Smooth muscle cell of the brain vasculature (primary cell): ENCODE measurements at regions not wholly inside any gene's neighbourhood (a gene's known extent, or its start where the extent isn't known, plus 50 kb on each side); places are given as distances from the start of the nearest gene placed in this dataset.
"Not testable (repeated sequence)": the region's sequence is repeated elsewhere in the genome, so short reads cannot be mapped to it uniquely, and the experiment has no call there.

Experiments used
- DNase-seq: peaks from one replicate; pipeline ENCODE4 v3.0.0-alpha.2; 2012; ENCODE audit warnings: low read depth, low spot score

DNA sequence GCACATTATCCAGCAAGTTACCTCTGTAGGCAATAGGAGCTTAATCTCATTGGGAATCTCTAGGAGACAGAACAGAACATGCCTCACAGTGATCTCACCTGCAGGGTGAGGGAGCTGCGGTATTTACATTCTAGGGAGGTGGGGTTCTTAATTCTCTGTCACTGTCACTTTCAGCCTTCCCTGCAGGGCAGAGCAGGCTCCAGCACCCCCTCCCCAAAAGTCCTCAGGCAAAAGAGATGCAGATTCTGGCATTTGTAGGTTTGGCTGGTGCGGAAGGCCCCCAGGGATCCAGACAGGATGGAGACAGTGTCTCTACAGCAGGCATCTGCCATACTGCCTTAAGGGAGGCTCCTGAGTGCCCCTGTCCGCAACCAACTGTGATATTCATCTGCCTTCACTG lies 166.4 kb upstream of the ATP6AP2 start:
- DNase-seq = no peak

DNA sequence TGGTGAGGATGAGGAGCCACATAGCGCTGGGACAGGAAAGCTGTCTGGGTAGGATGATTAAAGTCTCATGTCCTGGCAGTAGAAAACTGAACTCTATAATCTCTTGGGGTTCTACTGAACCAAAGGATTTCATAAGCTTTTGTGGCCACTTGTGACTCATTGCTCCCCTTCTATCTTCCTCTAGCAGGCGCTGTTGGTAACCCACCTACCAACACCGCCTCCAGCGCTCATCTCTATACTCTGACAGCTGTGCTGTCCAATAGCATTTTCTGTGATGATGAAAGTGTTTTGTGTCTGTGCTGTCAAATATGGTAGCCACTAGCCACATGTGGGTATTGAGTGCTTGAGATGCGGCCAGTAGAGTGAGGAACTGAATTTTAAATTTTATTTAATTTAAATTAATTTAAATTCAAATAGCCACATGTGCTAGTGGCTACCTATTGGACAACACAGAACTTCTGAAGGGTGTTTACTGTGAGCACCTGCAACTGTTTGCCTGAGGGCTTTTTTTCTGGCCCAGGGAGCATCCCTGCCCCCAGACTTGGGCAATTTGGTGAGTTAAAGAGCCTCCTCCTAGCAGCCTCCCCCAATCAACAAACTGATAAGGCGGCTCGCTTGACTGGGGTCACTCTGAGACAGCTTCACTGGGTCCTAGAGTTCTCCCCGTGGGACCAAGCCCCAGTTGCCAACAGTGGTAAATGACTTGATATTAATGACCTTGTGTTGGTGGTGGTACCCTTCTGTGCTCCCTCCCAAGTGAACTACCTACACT lies 169.2 kb upstream of the ATP6AP2 start:
- no peak for DNase-seq

DNA sequence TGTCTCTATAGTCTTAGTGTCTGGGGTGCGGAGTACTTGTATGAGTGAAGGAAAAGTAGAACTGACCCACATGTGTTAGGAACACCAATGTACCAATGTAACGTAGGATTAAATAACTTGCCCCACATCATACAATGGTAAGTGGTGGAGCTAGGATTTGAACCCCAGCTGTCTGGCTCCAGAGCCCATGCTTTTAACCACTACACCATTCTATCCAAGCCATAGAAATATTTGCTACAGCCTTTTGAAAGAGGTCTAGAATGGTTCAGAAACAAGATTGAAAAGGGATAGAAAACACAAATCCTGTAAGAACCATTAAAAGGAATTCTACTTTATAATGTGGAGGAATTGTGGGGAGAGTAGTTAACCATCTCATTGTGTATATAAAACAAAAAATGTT lies 169.9 kb upstream of the ATP6AP2 start:
- DNase-seq = no peak

DNA sequence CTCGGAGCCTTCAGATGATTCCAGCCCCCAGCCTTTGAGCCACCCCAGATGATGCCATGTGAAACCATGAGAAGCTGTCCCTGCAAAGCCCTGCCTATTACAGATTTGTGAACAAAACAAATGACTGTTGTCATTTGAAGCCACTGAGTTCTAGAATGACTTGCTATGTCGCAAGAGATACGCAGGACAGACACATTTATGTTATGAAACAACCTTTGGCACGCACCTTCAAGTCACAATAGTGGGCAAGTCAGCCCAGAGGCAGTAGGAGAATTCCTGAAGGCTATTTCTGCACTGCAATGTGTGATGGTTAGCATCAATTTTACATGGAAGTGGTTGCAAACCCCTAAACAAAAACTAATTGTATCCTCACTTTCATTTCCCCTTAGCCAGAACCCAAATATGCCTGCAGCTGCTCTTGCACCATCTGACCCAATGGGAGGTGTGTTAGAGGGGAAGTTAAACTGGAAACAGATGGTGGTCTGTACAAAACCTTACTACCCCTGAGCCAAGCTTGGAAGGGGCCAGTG lies 174.4 kb upstream of the ATP6AP2 start:
- DNase-seq = no peak

DNA sequence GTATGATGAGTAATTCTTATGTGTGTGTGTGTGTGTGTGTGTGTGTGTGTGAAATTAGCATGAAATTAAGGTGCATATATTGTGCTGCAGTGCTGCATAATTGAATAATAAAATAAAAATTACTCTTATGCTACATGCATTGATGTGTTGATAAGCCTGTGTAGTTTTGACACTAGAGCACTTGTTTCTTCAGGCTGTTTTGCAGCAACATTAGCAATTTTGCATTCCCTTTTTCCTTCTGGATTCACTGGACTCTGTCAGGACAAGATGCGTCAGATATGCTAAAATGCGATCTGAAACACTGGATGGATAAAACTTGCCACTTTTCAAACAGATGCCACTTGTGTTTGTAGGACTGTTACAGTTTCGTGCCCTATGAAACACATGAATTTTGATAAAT lies 175.4 kb upstream of the ATP6AP2 start:
- no peak for DNase-seq

DNA sequence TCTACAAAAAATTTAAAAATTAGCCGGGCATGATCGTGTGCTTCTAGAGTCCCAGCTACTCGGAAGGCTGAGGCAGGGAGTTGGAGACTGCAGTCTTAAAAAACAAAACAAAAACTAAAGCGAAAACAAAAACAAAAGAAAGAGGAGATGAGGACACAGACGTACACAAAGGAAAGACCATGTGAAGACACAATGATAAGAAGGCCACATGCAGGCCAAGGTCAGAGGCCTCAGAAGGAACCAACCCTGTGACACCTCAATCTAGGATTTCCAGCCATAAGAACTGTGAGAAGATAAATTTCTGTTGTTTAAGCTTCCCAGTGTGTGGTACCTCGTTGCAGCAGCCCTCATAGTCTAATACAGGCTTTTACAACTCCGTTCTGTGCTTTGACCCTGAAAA lies 177.0 kb upstream of the ATP6AP2 start:
- no peak for DNase-seq

DNA sequence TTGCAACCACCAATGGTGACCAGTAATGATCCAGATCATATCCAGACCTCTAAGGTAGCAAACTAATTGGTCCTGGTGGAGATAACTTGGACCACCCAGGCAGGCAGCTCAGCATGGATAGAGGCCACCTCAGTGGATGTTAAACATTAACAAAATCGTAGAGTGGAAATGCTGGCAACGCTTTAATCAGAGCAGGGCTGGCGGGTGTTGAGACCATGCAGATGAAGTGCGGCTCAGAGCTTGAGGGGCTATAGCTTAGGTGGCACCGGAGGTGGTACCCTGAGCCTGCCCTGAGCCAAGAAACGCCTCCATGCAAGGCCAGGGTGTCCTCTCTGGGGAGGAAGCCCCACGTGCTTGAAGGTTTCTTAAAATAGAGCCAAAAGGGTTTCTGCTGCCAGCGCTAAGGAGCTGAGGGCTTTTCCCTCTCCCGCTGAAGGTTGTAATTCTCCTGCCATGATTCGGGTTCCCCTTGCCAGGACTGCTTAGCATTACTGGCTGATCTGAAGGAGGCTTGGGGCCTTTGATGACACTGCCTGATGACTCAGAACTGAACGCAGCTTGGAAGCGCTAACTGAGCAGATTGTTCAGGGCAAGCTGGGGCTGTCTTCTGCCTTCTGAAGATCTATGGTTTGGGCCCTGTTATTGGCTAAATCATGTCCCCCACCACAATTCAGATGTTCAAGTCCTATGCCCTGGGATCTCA lies 177.8 kb upstream of the ATP6AP2 start:
- DNase-seq = no peak

DNA sequence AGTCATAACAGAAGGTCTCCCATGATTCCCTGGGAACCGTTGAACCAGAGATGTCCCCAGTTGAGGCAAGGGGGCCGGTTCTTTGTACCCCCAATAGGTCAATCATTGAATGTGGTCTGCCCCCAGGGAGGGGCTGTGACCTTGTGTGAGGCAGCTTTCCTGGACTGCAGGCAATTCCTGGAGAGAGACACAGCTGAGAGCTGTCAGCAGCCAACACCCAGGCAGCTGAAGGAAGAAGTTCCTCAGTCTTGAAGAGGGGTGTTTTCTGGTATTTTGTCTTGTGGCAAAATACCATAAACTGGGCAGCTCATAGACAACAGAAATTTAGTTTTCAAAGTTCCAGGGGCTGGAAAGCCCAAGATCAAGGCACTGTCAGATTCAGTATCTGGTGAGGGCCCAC lies 185.7 kb upstream of the ATP6AP2 start:
- no peak for DNase-seq

DNA sequence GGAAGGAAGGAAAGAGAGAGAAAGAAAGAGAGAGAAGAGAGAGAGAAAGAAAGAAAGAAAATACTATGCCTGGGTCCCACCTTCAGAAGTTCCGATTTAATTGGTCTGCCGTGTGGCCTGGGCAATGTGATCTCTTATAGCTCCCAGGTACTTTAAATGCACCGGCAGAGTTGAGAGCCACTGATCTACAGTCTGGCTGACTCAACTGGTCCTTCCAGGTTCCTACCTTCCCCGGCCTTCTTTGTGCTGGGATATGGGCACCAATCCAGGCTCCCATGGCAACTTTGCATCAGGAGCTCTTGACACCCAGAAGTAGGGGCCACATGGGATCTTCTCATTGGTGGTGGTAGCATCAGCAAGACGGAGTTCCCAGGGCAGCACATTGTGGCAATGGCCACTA lies 186.5 kb upstream of the ATP6AP2 start:
- DNase-seq = no peak

DNA sequence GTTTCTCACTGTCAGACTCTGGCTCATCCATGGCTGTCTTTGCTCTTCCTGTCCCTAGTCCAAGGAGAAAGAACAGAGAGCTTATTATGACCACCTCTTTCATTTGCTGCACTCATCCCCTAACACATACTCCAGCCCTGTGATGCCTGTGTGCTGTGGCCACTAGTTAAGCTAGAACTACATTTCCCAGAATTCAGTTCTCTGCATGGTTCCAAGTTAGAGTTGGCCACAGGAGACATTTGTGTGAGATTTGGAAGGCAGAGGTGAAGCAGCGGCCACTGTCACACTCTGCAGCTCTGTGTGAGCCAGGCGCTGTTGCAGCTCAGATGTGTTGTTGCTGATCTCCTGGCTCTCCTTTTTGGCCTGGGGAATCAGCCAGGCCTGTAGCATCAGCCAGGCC lies 188.2 kb upstream of the ATP6AP2 start:
- no peak for DNase-seq

DNA sequence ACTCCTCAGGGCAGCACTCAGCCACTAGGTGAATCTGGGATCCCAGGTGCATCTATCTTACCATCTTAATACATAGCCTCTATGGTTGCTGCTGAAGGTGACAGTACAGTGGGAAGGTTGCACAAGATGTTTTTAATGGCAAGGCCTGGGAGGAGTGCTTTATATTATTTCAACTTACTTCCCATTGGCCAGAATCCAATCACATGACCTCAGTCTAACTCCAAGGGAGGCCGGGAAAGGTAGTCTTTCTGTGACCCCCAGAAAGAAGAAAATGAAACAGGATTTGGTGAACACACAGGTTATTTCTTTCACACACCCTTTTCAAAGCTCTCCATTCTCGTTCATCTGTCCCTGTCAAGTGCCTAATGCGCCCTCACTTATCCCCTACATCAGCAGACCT lies 189.1 kb upstream of the ATP6AP2 start:
- DNase-seq = no peak

DNA sequence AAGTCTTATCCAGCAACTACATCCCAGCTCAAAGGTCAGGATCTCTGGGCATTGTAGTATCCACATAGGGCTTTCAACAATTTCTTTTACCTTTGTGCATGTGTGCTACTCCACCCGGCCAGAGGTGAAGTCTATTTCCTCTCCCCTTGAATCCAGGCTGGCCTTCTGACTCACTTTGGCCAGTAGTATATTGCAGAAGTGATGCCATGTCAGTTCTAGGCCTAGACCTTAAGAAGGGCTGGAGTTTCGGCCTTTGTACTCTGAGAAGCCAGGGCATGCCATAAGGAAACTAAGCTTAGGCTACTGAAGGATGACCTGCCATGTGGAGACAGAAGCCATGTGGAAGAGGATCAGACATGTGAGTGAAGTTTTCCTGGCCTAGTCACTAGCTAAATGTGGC lies 191.2 kb upstream of the ATP6AP2 start:
- no peak for DNase-seq

DNA sequence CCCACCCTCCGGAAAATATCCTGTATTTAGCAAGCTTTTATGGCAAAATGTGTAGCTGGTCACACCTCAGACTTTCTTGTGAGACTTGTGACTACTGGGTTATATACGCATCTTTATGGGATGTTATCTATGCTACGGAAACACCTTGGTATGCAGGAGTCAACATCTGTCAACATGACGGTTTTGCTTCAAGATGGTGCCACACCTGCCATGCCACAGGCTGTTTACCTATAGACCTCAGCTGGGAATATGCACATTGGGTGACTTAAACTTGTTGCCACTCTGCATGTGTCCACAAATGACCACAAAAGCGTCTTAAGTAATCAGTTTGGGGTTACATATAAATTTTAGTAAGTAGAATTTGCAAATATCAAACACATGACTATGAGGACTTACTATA lies 192.3 kb upstream of the ATP6AP2 start:
- DNase-seq = no peak

DNA sequence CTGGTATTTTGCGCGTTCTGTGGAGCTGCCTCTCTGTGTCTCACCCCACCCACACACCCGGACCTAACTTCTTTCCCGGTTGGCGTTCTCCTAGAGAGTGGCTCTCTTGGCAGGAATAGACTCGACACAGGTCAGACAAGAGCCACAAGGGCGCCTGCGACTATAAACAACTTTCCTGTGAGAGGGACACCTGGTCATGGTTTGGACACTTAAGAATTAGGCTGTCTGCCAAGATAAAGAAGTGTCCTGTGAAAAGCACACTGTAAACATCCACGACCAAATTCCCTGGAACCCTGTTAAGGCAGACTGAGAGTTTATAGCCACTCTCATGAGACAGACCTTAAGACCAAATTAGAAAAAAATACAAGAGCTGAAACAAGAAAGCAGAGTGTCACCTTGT lies 192.9 kb upstream of the ATP6AP2 start:
- DNase-seq = not testable (repeated sequence)

DNA sequence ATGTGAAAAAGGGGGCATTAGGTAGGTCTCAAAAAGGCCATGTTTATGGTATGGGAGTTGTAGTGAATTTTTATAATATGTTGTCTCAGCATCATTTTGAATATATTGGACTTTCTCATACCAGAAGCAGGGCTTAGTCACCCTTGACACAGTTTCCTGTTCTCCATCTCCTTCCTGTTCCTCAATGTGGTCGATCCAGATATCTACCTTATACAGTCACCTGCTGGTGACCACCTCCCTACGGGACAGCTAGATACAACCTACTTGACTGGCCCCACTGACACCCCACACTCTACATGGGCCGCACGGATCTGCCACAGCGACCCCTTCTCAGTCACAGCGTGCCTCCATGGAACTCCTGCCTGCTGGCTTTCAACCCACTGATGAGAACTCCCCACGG lies 193.5 kb upstream of the ATP6AP2 start:
- DNase-seq = not testable (repeated sequence)

DNA sequence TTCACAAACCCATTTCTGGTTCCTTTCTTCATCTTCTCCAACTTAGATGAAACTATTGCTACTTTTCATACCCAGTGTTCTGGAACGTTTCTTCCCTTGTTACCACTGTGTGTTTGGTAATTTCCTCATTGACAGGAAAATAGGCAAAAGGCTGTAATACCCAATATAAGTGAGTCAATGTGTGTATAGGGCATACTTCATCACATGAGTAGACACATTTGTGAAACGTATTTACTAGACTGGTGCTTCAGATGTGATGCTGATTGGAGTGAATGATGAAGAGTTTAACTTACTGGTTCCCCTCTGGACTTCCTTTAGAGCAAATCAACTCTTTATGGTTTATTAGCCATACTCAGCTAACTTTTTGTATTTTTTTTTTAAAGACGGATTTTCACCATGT lies 195.1 kb upstream of the ATP6AP2 start:
- no peak for DNase-seq

DNA sequence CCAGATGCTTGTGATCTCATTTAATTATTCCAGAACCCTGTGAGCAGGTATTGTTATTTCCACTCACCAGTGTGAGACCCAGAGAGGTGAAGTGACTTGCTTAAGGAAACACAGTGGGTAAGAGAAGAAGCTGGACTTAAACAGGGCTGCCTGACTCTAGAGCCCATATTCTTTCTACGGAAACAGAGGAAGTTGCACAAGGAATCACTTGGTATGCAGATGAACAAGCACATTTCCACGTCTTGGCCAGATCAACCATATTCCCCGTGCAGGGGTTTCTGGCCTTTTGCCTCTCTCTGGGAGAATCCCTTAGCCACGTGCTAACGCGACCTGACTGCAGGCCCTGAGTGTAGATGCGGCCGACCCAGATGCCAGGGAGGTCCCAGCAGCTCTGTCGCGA lies 195.5 kb upstream of the ATP6AP2 start:
- no peak for DNase-seq

DNA sequence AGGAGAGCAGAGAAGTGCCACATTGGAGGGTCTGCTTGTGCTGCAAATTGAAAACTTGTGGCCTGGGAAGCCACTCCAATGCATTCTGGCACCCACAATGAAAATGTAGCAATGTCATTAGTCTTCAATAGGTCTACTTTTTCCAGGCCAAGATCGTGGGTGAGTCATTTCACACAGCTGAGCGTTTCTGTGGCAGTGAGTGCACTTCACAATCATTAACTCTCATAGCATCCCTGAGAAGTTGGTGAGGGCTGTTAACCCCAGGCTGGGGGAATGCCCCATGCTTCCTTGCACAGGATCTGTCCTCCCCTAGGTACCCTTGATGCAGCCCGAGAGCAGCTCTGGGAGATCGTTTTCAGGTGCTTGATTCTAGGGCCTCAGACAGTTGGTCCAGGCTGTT lies 196.8 kb upstream of the ATP6AP2 start:
- DNase-seq = no peak

DNA sequence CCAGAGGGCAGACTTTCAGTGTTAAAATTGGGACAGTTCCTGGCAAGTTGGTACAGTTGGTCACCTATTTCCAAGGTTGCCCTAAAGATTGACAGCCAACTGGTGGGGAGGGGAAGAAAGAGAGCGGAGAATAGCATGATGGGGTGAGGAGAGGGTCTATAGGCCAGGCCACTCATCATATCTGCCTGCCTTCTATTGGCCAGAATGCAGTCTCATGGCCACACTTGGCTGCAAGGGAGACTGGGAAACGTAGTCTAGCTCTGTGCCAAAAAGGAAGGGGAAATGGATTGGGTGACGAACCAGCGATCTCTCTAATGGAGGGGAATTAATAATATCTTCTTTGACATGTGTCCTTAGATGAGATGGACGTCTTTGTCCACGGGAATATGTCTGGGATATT lies 197.4 kb upstream of the ATP6AP2 start:
- no peak for DNase-seq

DNA sequence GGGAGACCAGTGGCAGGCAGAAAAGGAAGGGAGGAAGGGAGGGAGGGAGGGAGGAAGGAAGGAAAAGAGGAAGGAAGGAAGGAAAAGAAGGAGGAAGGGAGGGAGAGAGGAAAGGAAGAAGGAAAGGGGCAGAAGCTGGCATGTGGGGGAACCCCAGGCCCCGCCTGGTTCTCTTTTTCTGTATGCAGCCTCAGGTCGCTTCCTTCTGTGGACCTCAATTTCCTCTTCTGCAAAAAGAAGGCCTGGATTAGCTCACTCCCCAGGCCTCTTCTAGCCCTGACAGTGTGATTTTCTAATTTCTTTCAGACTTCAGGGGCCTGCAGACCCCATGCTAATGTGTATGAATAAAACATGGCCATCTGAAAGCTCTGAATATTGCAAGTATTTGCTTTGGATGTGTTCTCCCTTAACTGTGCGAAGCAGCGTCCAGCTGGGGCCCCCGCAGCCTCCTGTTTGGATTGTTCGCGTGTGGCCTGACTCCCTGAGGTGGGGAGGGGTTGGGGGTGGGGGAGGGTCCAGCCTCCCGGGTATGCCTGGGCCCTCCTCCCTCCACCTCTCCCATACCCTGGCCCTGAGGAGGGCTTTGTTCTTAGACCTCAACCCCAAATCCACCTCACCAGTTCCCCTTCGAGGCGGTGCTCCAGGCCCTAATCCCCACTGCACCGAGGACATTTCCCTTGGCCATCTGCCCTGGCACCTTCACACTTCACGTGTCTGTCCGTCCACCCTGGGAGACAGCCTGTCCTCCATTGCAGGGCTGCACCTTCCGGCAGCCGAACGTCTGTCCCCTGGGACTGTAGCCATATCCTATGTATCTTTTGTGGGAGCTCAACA lies 199.9 kb upstream of the ATP6AP2 start:
- no peak for DNase-seq

DNA sequence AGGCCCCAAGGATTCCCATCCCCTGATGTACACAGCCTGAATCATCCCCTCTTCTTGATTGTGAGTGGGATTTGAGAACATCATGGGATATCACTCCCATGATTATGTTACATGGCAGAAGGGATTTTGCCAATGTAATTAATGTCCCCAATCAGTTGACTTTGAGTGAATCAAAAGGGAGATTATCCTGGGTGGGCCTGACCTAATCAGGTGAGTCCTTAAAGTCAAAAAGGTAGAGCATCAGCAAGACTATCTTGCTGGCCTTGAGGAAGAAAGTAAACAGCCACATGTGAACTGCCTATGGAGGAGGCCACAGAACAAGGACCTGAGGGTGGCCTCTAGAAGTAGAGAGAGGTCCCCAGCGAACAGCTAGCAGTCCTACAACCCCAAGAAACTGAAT lies 203.1 kb upstream of the ATP6AP2 start:
- DNase-seq = no peak

DNA sequence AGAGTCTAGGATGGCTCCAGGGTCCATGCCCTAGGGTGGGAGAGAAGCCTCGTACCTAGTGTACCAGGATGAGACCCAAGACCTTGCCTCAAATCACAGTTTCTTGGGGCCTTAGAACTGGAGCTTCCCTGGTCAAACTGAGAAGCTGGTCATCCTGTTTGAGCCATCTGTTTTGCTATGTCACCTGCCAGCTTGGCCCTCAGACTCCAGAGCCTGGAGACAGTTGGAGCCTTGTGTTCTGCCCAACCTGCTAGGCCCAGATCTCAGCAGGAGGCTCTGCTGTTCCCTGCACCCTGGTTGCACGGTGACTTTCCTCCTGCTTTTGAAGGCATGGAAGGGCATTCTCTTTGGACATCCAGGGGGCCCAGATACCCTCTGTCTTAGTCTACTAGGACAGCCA lies 206.3 kb upstream of the ATP6AP2 start:
- no peak for DNase-seq
